WTC11 (cell line): ENCODE measurements at regions not wholly inside any gene's neighbourhood (a gene's known extent, or its start where the extent isn't known, plus 50 kb on each side); places are given as distances from the start of the nearest gene placed in this dataset.

Source experiments
- ATAC-seq: fragments of 200-7000 bp; cut with Tn5 transposase; 2 replicates; pipeline ENCODE4 v1.10.0; 2021; ENCODE audit warnings: mild to moderate bottlenecking, moderate library complexity
- CTCF ChIA-PET: fragments of 300-600 bp; sonication (Branson Sonifier 250); formaldehyde crosslinking; loops from one replicate; lab custom pipeline; 2021; ENCODE audit warnings: antibody characterized with exemption; lab: Charles Lee
- POLR2A ChIA-PET: fragments of 350-600 bp; sonication (Branson Sonifier 250); formaldehyde crosslinking; loops from one replicate; lab custom pipeline; 2021; ENCODE audit warnings: antibody characterized with exemption; lab: Charles Lee
- DNase-seq: peaks from one replicate; pipeline ENCODE4 v3.0.0; 2021; ENCODE audit warnings: low spot score
- H3K27ac Mint-ChIP-seq: 2 replicates; pipeline ENCODE4 v1.8.0; 2021; ENCODE audit warnings: mixed read lengths
- H3K27me3 Mint-ChIP-seq: 2 replicates; pipeline ENCODE4 v1.8.0; 2021; ENCODE audit warnings: low read depth, mild to moderate bottlenecking, moderate library complexity, mixed read lengths
- H3K36me3 Mint-ChIP-seq: 2 replicates; pipeline ENCODE4 v1.8.0; 2021; ENCODE audit warnings: mixed read lengths
- H3K4me1 Mint-ChIP-seq: 2 replicates; pipeline ENCODE4 v1.8.0; 2022; ENCODE audit warnings: mixed read lengths
- H3K4me3 Mint-ChIP-seq: 2 replicates; pipeline ENCODE4 v1.8.0; 2021; ENCODE audit warnings: mild to moderate bottlenecking, moderate library complexity, mixed read lengths
- H3K9me3 Mint-ChIP-seq: 2 replicates; pipeline ENCODE4 v1.8.0; 2021; ENCODE audit warnings: mixed read lengths
- GABPB1 ChIP-seq: sonication (generic); formaldehyde crosslinking; IDR thresholded peaks from 2 replicates; pipeline ENCODE4 v1.8.1; 2023; ENCODE audit warnings: mild to moderate bottlenecking, missing genetic modification reagents
- KAT7 ChIP-seq: sonication (generic); formaldehyde crosslinking; IDR thresholded peaks from 2 replicates; pipeline ENCODE4 v1.8.1; 2023; ENCODE audit warnings: missing genetic modification reagents, mild to moderate bottlenecking, borderline replicate concordance
- RORB ChIP-seq: fragments of 250-450 bp; sonication (Bioruptor Pico); IDR thresholded peaks from 2 replicates; pipeline ENCODE4 v1.9.0; 2021; ENCODE audit warnings: mild to moderate bottlenecking
- SOX15 ChIP-seq: fragments of 250-450 bp; sonication (Bioruptor Pico); IDR thresholded peaks from 2 replicates; pipeline ENCODE4 v1.9.0; 2021; ENCODE audit warnings: mild to moderate bottlenecking
- TCF7 ChIP-seq: sonication (generic); formaldehyde crosslinking; IDR thresholded peaks from 2 replicates; pipeline ENCODE4 v1.8.0; 2022; ENCODE audit warnings: mild to moderate bottlenecking, low read depth, missing genetic modification reagents, moderate library complexity
- ZNF138 ChIP-seq: sonication (generic); formaldehyde crosslinking; conservative IDR thresholded peaks from 2 replicates; pipeline ENCODE4 v1.8.1; 2022; ENCODE audit warnings: mild to moderate bottlenecking, moderate library complexity, missing genetic modification reagents
- ZNF232 ChIP-seq: sonication (generic); formaldehyde crosslinking; IDR thresholded peaks from 2 replicates; pipeline ENCODE4 v1.8.0; 2022; ENCODE audit warnings: mild to moderate bottlenecking, missing genetic modification reagents
- ZNF416 ChIP-seq: fragments of 250-450 bp; sonication (Bioruptor Pico); IDR thresholded peaks from 2 replicates; pipeline ENCODE4 v1.9.0; 2021; ENCODE audit warnings: mild to moderate bottlenecking, inconsistent platforms
- TF ChIP-seq, protein P1 (sequence below): sonication (generic); formaldehyde crosslinking; IDR thresholded peaks from 2 replicates; pipeline ENCODE4 v1.8.0; 2022; ENCODE audit warnings: mild to moderate bottlenecking, missing genetic modification reagents
- TF ChIP-seq, protein P2 (sequence below): sonication (generic); formaldehyde crosslinking; IDR thresholded peaks from 2 replicates; pipeline ENCODE4 v1.8.1; 2023; ENCODE audit warnings: mild to moderate bottlenecking, missing genetic modification reagents
- TF ChIP-seq, protein P3 (sequence below): fragments of 250-450 bp; sonication (Bioruptor Pico); IDR thresholded peaks from 2 replicates; pipeline ENCODE4 v1.9.0; 2021; ENCODE audit warnings: mild to moderate bottlenecking, borderline replicate concordance
- TF ChIP-seq, protein P4 (sequence below): sonication (generic); formaldehyde crosslinking; IDR thresholded peaks from 2 replicates; pipeline ENCODE4 v1.8.1; 2022; ENCODE audit warnings: mild to moderate bottlenecking, moderate library complexity, missing genetic modification reagents
- TF ChIP-seq, protein P5 (sequence below): sonication (generic); formaldehyde crosslinking; IDR thresholded peaks from 2 replicates; pipeline ENCODE4 v1.8.0; 2023; ENCODE audit warnings: missing genetic modification reagents, mild to moderate bottlenecking, borderline replicate concordance

DNA sequence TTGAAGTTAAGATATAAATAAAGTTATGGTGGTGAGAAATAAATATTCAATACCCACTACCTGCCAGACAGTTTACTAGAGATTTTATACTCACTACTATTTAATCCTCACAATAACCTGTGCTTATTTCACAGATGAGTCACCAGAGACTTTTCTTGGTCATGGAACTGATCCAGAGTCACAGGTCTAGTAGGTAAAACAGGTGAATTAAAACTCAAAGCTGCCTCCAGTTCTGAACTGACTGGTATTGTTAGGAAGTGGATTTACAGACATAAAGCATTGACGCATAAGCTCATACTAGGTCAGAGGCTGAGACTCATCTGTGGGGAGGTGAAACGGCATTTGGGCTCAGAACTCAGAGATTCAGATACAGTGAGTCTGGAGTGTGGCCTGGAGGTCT lies 1009.9 kb downstream of the AGBL1 start (continued):
- TF ChIP-seq, protein P1, sequence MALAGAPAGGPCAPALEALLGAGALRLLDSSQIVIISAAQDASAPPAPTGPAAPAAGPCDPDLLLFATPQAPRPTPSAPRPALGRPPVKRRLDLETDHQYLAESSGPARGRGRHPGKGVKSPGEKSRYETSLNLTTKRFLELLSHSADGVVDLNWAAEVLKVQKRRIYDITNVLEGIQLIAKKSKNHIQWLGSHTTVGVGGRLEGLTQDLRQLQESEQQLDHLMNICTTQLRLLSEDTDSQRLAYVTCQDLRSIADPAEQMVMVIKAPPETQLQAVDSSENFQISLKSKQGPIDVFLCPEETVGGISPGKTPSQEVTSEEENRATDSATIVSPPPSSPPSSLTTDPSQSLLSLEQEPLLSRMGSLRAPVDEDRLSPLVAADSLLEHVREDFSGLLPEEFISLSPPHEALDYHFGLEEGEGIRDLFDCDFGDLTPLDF, result no peak

DNA sequence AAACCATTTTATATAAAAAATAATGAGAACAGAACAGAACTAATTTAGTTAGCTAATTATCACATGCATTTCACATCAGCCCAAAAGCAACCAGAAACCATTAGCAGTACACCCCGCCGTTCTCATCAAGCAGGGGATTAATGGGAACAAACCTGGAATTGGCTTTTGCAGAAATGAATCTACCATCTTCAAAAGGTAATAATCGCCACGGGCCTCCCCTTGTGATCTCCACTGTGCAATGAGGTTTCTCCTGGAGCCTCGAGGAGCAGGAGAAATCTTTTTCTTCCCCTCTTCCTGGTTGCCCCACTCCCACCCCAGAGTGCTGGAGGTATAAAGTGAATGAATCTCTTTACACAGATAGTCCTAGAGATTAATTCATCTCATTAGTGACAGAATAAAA lies 1003.5 kb downstream of the AGBL1 start:
- Mint-ChIP-seq H3K36me3 (no peaks in the 10 kb centered on the region), H3K4me1 (peaks cover 4% of the 10 kb centered on the region; the same call in 1 of the 2 replicates), H3K27me3 (no peaks in the 10 kb centered on the region), H3K9me3 (peaks cover 4% of the 10 kb centered on the region; the same call in 1 of the 2 replicates), H3K27ac (no peak overlapping the region), H3K4me3 (no peak overlapping the region)
- TF ChIP-seq, protein P2, sequence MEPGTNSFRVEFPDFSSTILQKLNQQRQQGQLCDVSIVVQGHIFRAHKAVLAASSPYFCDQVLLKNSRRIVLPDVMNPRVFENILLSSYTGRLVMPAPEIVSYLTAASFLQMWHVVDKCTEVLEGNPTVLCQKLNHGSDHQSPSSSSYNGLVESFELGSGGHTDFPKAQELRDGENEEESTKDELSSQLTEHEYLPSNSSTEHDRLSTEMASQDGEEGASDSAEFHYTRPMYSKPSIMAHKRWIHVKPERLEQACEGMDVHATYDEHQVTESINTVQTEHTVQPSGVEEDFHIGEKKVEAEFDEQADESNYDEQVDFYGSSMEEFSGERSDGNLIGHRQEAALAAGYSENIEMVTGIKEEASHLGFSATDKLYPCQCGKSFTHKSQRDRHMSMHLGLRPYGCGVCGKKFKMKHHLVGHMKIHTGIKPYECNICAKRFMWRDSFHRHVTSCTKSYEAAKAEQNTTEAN (CRISPR knock-in tag), result no peak
- TF ChIP-seq, protein P3, sequence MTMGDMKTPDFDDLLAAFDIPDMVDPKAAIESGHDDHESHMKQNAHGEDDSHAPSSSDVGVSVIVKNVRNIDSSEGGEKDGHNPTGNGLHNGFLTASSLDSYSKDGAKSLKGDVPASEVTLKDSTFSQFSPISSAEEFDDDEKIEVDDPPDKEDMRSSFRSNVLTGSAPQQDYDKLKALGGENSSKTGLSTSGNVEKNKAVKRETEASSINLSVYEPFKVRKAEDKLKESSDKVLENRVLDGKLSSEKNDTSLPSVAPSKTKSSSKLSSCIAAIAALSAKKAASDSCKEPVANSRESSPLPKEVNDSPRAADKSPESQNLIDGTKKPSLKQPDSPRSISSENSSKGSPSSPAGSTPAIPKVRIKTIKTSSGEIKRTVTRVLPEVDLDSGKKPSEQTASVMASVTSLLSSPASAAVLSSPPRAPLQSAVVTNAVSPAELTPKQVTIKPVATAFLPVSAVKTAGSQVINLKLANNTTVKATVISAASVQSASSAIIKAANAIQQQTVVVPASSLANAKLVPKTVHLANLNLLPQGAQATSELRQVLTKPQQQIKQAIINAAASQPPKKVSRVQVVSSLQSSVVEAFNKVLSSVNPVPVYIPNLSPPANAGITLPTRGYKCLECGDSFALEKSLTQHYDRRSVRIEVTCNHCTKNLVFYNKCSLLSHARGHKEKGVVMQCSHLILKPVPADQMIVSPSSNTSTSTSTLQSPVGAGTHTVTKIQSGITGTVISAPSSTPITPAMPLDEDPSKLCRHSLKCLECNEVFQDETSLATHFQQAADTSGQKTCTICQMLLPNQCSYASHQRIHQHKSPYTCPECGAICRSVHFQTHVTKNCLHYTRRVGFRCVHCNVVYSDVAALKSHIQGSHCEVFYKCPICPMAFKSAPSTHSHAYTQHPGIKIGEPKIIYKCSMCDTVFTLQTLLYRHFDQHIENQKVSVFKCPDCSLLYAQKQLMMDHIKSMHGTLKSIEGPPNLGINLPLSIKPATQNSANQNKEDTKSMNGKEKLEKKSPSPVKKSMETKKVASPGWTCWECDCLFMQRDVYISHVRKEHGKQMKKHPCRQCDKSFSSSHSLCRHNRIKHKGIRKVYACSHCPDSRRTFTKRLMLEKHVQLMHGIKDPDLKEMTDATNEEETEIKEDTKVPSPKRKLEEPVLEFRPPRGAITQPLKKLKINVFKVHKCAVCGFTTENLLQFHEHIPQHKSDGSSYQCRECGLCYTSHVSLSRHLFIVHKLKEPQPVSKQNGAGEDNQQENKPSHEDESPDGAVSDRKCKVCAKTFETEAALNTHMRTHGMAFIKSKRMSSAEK, result no peak
- TF ChIP-seq ZNF416 (no peak), GABPB1 (CRISPR knock-in tag) (no peak), ZNF138 (no peak), TCF7 (no peak), RORB (no peak), SOX15 (no peak), KAT7 (CRISPR knock-in tag) (no peak)
- TF ChIP-seq, protein P4, sequence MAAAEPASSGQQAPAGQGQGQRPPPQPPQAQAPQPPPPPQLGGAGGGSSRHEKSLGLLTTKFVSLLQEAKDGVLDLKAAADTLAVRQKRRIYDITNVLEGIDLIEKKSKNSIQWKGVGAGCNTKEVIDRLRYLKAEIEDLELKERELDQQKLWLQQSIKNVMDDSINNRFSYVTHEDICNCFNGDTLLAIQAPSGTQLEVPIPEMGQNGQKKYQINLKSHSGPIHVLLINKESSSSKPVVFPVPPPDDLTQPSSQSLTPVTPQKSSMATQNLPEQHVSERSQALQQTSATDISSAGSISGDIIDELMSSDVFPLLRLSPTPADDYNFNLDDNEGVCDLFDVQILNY (CRISPR knock-in tag), result no peak
- CTCF ChIA-PET, result no interaction called here
- POLR2A ChIA-PET, result no interaction called here
- ATAC-seq (no peak), DNase-seq (no peak)

DNA sequence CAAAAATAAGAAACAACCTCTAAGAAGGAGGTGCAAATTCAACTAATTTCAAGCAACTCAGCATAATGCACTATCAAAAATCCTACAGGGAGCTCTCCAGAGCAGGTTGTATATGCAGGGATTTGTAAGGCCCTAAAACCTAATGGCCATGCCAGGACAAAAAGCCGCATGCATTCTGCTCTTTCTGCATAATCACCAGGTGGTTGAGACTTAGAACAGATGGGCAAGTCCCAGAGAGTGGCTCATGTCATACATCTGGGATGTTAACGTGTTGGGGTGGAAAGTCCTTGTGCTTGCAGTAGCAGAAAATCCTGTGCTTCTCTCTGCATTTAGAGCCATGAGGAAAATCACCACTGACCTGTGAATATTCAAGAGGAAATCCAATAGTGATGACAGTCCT lies 1002.9 kb downstream of the AGBL1 start:
- ChIA-PET CTCF (no interaction called here), POLR2A (no interaction called here)
- peaks cover 4% of the 10 kb centered on the region; the same call in 1 of the 2 replicates for H3K4me1 Mint-ChIP-seq
- H3K27ac Mint-ChIP-seq, result no peak overlapping the region
- no peaks in the 10 kb centered on the region for H3K36me3 Mint-ChIP-seq
- ATAC-seq (no peak), DNase-seq (no peak)
- peaks cover 4% of the 10 kb centered on the region; the same call in 1 of the 2 replicates for H3K9me3 Mint-ChIP-seq
- no peaks in the 10 kb centered on the region for H3K27me3 Mint-ChIP-seq
- TF ChIP-seq ZNF232, result no peak
- no peak overlapping the region for H3K4me3 Mint-ChIP-seq

DNA sequence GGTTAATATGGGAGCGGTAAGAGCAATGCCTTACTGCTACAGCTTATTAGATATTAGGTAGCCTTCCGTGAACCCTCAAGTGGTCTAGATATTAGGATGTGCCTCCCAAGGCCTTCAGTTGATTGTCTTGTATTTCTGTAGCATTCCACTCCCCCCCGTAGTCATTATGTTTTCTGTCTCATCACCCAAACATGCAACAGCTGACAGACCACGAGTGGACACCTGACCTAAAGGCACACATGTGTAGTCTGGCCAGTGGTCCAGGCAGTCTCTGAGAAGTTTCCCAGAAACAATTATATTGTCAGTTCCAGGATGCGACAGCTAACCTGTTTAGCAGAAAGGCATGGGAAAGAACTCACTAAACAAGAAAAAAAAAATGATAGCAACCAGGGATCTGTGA lies 1000.9 kb downstream of the AGBL1 start:
- H3K4me3 Mint-ChIP-seq, result no peak overlapping the region
- no peak for DNase-seq
- TF ChIP-seq, protein P5, sequence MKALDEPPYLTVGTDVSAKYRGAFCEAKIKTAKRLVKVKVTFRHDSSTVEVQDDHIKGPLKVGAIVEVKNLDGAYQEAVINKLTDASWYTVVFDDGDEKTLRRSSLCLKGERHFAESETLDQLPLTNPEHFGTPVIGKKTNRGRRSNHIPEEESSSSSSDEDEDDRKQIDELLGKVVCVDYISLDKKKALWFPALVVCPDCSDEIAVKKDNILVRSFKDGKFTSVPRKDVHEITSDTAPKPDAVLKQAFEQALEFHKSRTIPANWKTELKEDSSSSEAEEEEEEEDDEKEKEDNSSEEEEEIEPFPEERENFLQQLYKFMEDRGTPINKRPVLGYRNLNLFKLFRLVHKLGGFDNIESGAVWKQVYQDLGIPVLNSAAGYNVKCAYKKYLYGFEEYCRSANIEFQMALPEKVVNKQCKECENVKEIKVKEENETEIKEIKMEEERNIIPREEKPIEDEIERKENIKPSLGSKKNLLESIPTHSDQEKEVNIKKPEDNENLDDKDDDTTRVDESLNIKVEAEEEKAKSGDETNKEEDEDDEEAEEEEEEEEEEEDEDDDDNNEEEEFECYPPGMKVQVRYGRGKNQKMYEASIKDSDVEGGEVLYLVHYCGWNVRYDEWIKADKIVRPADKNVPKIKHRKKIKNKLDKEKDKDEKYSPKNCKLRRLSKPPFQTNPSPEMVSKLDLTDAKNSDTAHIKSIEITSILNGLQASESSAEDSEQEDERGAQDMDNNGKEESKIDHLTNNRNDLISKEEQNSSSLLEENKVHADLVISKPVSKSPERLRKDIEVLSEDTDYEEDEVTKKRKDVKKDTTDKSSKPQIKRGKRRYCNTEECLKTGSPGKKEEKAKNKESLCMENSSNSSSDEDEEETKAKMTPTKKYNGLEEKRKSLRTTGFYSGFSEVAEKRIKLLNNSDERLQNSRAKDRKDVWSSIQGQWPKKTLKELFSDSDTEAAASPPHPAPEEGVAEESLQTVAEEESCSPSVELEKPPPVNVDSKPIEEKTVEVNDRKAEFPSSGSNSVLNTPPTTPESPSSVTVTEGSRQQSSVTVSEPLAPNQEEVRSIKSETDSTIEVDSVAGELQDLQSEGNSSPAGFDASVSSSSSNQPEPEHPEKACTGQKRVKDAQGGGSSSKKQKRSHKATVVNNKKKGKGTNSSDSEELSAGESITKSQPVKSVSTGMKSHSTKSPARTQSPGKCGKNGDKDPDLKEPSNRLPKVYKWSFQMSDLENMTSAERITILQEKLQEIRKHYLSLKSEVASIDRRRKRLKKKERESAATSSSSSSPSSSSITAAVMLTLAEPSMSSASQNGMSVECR (CRISPR knock-in tag), result no peak
- TF ChIP-seq, protein P3, result no peak
- TF ChIP-seq, all 79 proteins: peak for 0
- Mint-ChIP-seq H3K4me1 (peaks cover 4% of the 10 kb centered on the region; the same call in 1 of the 2 replicates), H3K27me3 (no peaks in the 10 kb centered on the region), H3K9me3 (peaks cover 4% of the 10 kb centered on the region; the same call in 1 of the 2 replicates), H3K36me3 (no peaks in the 10 kb centered on the region), H3K27ac (no peak overlapping the region)
- CTCF ChIA-PET, result no interaction called here
- no peak for ATAC-seq
- POLR2A ChIA-PET, result no interaction called here
